GM12878 (cell line): ENCODE measurements at regions not wholly inside any gene's neighbourhood (a gene's known extent, or its start where the extent isn't known, plus 50 kb on each side); places are given as distances from the start of the nearest gene placed in this dataset.

Experiments used
- ATAC-seq: fragments of 200-7000 bp; cut with Tn5 transposase; 3 replicates; pipeline ENCODE4 v1.9.1; 2020; ENCODE audit warnings: mild to moderate bottlenecking, moderate library complexity
- BruUV-seq: library from RNA; stranded (reverse); fragments of 400-500 nt; replicated peaks from 2 replicates; lab custom pipeline; 2021; lab: Mats Ljungman, UMichigan
- CTCF ChIA-PET: fragments of 300-600 bp; sonication (Branson Sonifier 250); formaldehyde crosslinking; extraction: SDS; loops from one replicate; lab custom pipeline; 2021; ENCODE audit warnings: inconsistent platforms; lab: Yijun Ruan, JAX
- POLR2A ChIA-PET: fragments of 350-600 bp; formaldehyde crosslinking; extraction: SDS; loops from one replicate; lab custom pipeline; 2021; ENCODE audit warnings: inconsistent platforms; lab: Charles Lee
- RAD21 ChIA-PET: fragments of 300-600 bp; sonication (Branson Sonifier 250); formaldehyde crosslinking; loops from one replicate; lab custom pipeline; 2023; ENCODE audit warnings: antibody characterized with exemption; ENCODE audit not compliant: unreplicated experiment; lab: Charles Lee
- SMC1A ChIA-PET: fragments of 300-600 bp; sonication (Branson Sonifier 250); formaldehyde crosslinking; loops from one replicate; lab custom pipeline; 2023; ENCODE audit not compliant: unreplicated experiment, uncharacterized antibody; lab: Charles Lee
- DNase-seq: peaks from one replicate; pipeline ENCODE4 v3.0.0-alpha.2; 2011; ENCODE audit warnings: low read depth, low spot score
- FAIRE-seq: peaks from 3 replicates; lab custom pipeline; 2011; peaks lifted over from hg19 to GRCh38; lab: Jason Lieb, UNC
- H2AFZ ChIP-seq: 2 replicates; pipeline ENCODE4 v1.6.0; 2011; ENCODE audit warnings: low read depth, low read length, control low read depth; ENCODE audit not compliant: control insufficient read depth
- H3K27ac ChIP-seq: 2 replicates; pipeline ENCODE4 v1.5.1; 2011; ENCODE audit warnings: control low read depth; ENCODE audit not compliant: control insufficient read depth, insufficient read depth
- H3K27me3 ChIP-seq, 2 experiments: replicated peaks in 1 of 2; 2 replicates each; pipeline versions ENCODE4 v1.6.0 to v1.6.1; 2011; ENCODE audit warnings: low read length in 1 of 2; ENCODE audit not compliant: control insufficient read depth in 2 of 2, insufficient read depth in 2 of 2
- H3K36me3 ChIP-seq, 2 experiments: 2 replicates each; pipeline ENCODE4 v1.5.1; 2011; ENCODE audit warnings: low read length in 1 of 2; ENCODE audit not compliant: control insufficient read depth in 2 of 2, insufficient read depth in 2 of 2
- H3K4me1 ChIP-seq: 2 replicates; pipeline ENCODE4 v1.6.1; 2011; ENCODE audit warnings: mild to moderate bottlenecking, low read length, moderate library complexity, mixed read lengths; ENCODE audit not compliant: control insufficient read depth, insufficient read depth
- H3K4me2 ChIP-seq: 2 replicates; pipeline ENCODE4 v1.6.0; 2011; ENCODE audit warnings: control low read depth; ENCODE audit not compliant: control insufficient read depth, insufficient read depth
- H3K4me3 ChIP-seq: fragments of 200-600 bp; sonication (generic); 2 replicates; pipeline ENCODE4 v1.5.1; 2016
- H3K79me2 ChIP-seq: 2 replicates; pipeline ENCODE4 v1.6.0; 2011; ENCODE audit warnings: low read length; ENCODE audit not compliant: control insufficient read depth, insufficient read depth
- H3K9ac ChIP-seq: 2 replicates; pipeline ENCODE4 v1.8.0; 2011; ENCODE audit warnings: low read length, control low read depth, mixed read lengths; ENCODE audit not compliant: control insufficient read depth, insufficient read depth
- H3K9me3 ChIP-seq: replicated peaks from 3 replicates; pipeline ENCODE4 v1.5.1; 2011; ENCODE audit warnings: mild to moderate bottlenecking, low read length; ENCODE audit not compliant: control insufficient read depth, insufficient read depth
- H4K20me1 ChIP-seq: 2 replicates; pipeline ENCODE4 v1.6.0; 2011; ENCODE audit not compliant: control insufficient read depth, insufficient read depth
- CBFB ChIP-seq: IDR thresholded peaks from 2 replicates; pipeline ENCODE4 v1.6.1; 2016; ENCODE audit warnings: antibody characterized with exemption, low read depth
- CHD4 ChIP-seq: fragments of 200-600 bp; sonication (generic); IDR thresholded peaks from 2 replicates; pipeline ENCODE4 v1.6.1; 2016; ENCODE audit warnings: mild to moderate bottlenecking
- HDAC2 ChIP-seq: fragments of 200-600 bp; sonication (generic); IDR thresholded peaks from 2 replicates; pipeline ENCODE4 v1.6.1; 2017
- MTA2 ChIP-seq: fragments of 450-650 bp; IDR thresholded peaks from 2 replicates; pipeline ENCODE4 v1.6.1; 2016; ENCODE audit warnings: low read depth, mild to moderate bottlenecking, moderate library complexity
- NR2F1 ChIP-seq: fragments of 450-650 bp; conservative IDR thresholded peaks from 2 replicates; pipeline ENCODE4 v1.6.1; 2017; ENCODE audit warnings: mild to moderate bottlenecking
- PAX8 ChIP-seq: fragments of 450-650 bp; IDR thresholded peaks from 2 replicates; pipeline ENCODE4 v1.6.1; 2017; ENCODE audit warnings: mild to moderate bottlenecking, moderate library complexity
- RAD51 ChIP-seq: fragments of 450-650 bp; IDR thresholded peaks from 2 replicates; pipeline ENCODE4 v1.6.1; 2016; ENCODE audit warnings: moderate library complexity, mild to moderate bottlenecking, inconsistent platforms
- RUNX3 ChIP-seq: IDR thresholded peaks from 2 replicates; pipeline ENCODE4 v1.6.1; 2012; ENCODE audit warnings: low read length, inconsistent platforms
- SMAD1 ChIP-seq: fragments of 450-650 bp; IDR thresholded peaks from 2 replicates; pipeline ENCODE4 v1.6.1; 2018; ENCODE audit warnings: mild to moderate bottlenecking, low read depth; ENCODE audit not compliant: partially characterized antibody
- SMC3 ChIP-seq: IDR thresholded peaks from 2 replicates; pipeline ENCODE4 v1.6.1; 2011; ENCODE audit warnings: low read length, improper control_type of control experiment, borderline replicate concordance
- SPI1 ChIP-seq: IDR thresholded peaks from 2 replicates; pipeline ENCODE4 v1.6.1; 2011; ENCODE audit warnings: low read depth, mild to moderate bottlenecking, low read length, moderate library complexity, borderline replicate concordance; ENCODE audit not compliant: insufficient read depth
- SRF ChIP-seq, 2 experiments: IDR thresholded peaks; 2 replicates each; pipeline ENCODE4 v1.6.1; 2011; ENCODE audit warnings: low read depth in 2 of 2, low read length in 2 of 2, mild to moderate bottlenecking in 1 of 2, moderate library complexity in 1 of 2
- YY1 ChIP-seq: IDR thresholded peaks from 2 replicates; pipeline ENCODE4 v1.6.1; 2011; ENCODE audit warnings: low read depth, mild to moderate bottlenecking, low read length
- ZNF24 ChIP-seq: fragments of 450-650 bp; IDR thresholded peaks from 2 replicates; pipeline ENCODE4 v1.6.1; 2017; ENCODE audit warnings: antibody characterized with exemption, mild to moderate bottlenecking
- ZNF384 ChIP-seq: IDR thresholded peaks from 2 replicates; pipeline ENCODE4 v1.6.1; 2012; ENCODE audit warnings: low read depth, mild to moderate bottlenecking, low read length, improper control_type of control experiment, borderline replicate concordance
- WGBS: methylation state at CpG from one replicate; pipeline ENCODE4 v1.1.6; 2016; ENCODE audit warnings: low lambda C conversion rate; ENCODE audit not compliant: insufficient replicate concordance, insufficient coverage; ENCODE audit errors: missing lambda C conversion rate; 5-methylcytosine and 5-hydroxymethylcytosine counted together
- in situ Hi-C: fragments of 300-500 bp; cut with MboI; formaldehyde crosslinking; loops from 9 replicates; pipeline ENCODE4 v1.14.3; 2018; ENCODE audit warnings: mixed read lengths
- intact Hi-C: fragments of 100-400 bp; cut with micrococcal nuclease; formaldehyde crosslinking; loops from one replicate; pipeline ENCODE4 v1.14.2; 2022; ENCODE audit not compliant: unreplicated experiment
- TF ChIP-seq, protein P1 (sequence below): fragments of 450-650 bp; IDR thresholded peaks from 2 replicates; pipeline ENCODE4 v1.6.1; 2018; ENCODE audit warnings: borderline replicate concordance, mild to moderate bottlenecking; ENCODE audit not compliant: partially characterized antibody
- TF ChIP-seq, protein P2 (sequence below): fragments of 450-650 bp; IDR thresholded peaks from 2 replicates; pipeline ENCODE4 v1.6.1; 2014; ENCODE audit warnings: mild to moderate bottlenecking
- TF ChIP-seq, protein P3 (sequence below): IDR thresholded peaks from 2 replicates; pipeline ENCODE4 v1.6.1; 2012; ENCODE audit warnings: low read depth, low read length, improper control_type of control experiment

DNA sequence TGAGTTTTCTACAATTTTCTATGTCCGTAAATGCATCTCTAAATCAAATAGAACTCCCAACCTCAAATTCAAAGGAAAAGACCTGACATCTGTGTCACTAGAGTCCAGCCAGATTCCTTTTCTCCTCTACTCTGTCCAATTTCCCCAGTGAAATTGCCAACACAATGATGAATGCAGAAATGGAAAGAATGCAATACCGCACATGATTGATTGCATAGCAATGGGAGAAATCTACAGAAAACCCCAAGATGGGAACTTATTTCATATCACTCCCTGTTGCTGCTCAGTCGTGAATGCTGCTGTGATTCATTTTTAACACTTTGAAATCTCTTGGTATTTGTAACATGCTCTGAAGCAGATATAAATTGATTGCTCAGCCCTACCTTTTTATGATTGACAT, 355.1 kb upstream of the TUSC1 start:
- BruUV-seq = no TSS peak
- no peaks in the 10 kb centered on the region for H3K27me3 ChIP-seq
- H3K79me2 ChIP-seq = no peaks in the 10 kb centered on the region
- FAIRE-seq = no peak
- H3K27ac ChIP-seq = no peak overlapping the region
- ChIA-PET POLR2A (no interaction called here), CTCF (no interaction called here), SMC1A (no interaction called here), RAD21 (no interaction called here)
- no peak overlapping the region for H3K4me3 ChIP-seq
- no peaks in the 10 kb centered on the region for H4K20me1 ChIP-seq
- no peak for ATAC-seq
- DNase-seq = no peak
- intact Hi-C loops (no loop called here), in situ Hi-C loops (no loop called here)
- TF ChIP-seq RUNX3 (no peak), ZNF24 (no peak), YY1 (no peak), SPI1 (no peak), ZNF384 (no peak), HDAC2 (no peak), SRF (IDR thresholded peaks at IDR 0.05; ENCODE audit: low read depth in 2 of 2, low read length in 2 of 2) (no peak), MTA2 (no peak), SMC3 (no peak), CHD4 (no peak), PAX8 (no peak), SMAD1 (no peak), RAD51 (no peak), CBFB (no peak), NR2F1 (no peak)
- TF ChIP-seq, protein P1, sequence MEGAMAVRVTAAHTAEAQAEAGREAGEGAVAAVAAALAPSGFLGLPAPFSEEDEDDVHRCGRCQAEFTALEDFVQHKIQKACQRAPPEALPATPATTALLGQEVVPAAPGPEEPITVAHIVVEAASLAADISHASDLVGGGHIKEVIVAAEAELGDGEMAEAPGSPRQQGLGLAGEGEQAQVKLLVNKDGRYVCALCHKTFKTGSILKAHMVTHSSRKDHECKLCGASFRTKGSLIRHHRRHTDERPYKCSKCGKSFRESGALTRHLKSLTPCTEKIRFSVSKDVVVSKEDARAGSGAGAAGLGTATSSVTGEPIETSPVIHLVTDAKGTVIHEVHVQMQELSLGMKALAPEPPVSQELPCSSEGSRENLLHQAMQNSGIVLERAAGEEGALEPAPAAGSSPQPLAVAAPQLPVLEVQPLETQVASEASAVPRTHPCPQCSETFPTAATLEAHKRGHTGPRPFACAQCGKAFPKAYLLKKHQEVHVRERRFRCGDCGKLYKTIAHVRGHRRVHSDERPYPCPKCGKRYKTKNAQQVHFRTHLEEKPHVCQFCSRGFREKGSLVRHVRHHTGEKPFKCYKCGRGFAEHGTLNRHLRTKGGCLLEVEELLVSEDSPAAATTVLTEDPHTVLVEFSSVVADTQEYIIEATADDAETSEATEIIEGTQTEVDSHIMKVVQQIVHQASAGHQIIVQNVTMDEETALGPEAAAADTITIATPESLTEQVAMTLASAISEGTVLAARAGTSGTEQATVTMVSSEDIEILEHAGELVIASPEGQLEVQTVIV = no peak
- TF ChIP-seq, protein P2, sequence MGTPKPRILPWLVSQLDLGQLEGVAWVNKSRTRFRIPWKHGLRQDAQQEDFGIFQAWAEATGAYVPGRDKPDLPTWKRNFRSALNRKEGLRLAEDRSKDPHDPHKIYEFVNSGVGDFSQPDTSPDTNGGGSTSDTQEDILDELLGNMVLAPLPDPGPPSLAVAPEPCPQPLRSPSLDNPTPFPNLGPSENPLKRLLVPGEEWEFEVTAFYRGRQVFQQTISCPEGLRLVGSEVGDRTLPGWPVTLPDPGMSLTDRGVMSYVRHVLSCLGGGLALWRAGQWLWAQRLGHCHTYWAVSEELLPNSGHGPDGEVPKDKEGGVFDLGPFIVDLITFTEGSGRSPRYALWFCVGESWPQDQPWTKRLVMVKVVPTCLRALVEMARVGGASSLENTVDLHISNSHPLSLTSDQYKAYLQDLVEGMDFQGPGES = no peak
- TF ChIP-seq, protein P3, sequence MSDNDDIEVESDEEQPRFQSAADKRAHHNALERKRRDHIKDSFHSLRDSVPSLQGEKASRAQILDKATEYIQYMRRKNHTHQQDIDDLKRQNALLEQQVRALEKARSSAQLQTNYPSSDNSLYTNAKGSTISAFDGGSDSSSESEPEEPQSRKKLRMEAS = no peak
- no peak overlapping the region for H3K4me2 ChIP-seq
- no peaks in the 10 kb centered on the region for H3K4me1 ChIP-seq
- no peaks in the 10 kb centered on the region for H3K36me3 ChIP-seq
- H2AFZ ChIP-seq = no peak overlapping the region
- no peak overlapping the region for H3K9ac ChIP-seq
- no peaks in the 10 kb centered on the region for H3K9me3 ChIP-seq
- 42% methylated on average over 3 of the region's 3 CpGs for WGBS
